ENCODE measurements at regions not wholly inside any gene's neighbourhood (a gene's known extent, or its start where the extent isn't known, plus 50 kb on each side); places are given as distances from the start of the nearest gene placed in this dataset.
"Not testable (repeated sequence)": the region's sequence is repeated elsewhere in the genome, so short reads cannot be mapped to it uniquely, and the experiment has no call there.

GRCh38 chr11:128026596-128026995 is 560.8 kb downstream of the ETS1 start:
- no peak for DNase-seq

- no peak for DNase-seq
These were observed 564.6 kb downstream of the ETS1 start for GRCh38 chr11:128022761-128023160.

GRCh38 chr11:128022007-128022368 is 565.4 kb downstream of the ETS1 start:
- no peak for DNase-seq

- DNase-seq: no peak
These were observed 565.9 kb downstream of the ETS1 start for GRCh38 chr11:128021349-128022006.

GRCh38 chr11:128018692-128019091 is 568.7 kb downstream of the ETS1 start:
- DNase-seq: no peak

GRCh38 chr11:128005562-128005961 is 581.8 kb downstream of the ETS1 start:
- no peak for DNase-seq

GRCh38 chr11:127998421-127998820 is 588.9 kb downstream of the ETS1 start:
- DNase-seq: no peak

- DNase-seq: no peak
These were observed 589.8 kb downstream of the ETS1 start for GRCh38 chr11:127997594-127997993.

- no peak for DNase-seq
These were observed 590.5 kb downstream of the ETS1 start for GRCh38 chr11:127996825-127997224.

- DNase-seq: no peak
These were observed 591.4 kb downstream of the ETS1 start for GRCh38 chr11:127995921-127996320.

- no peak for DNase-seq
These were observed 592.6 kb downstream of the ETS1 start for GRCh38 chr11:127994736-127995135.

- no peak for DNase-seq
These were observed 593.6 kb downstream of the ETS1 start for GRCh38 chr11:127993788-127994187.

- DNase-seq: no peak
These were observed 594.1 kb downstream of the ETS1 start for GRCh38 chr11:127993281-127993680.

GRCh38 chr11:127986073-127986472 is 601.3 kb downstream of the ETS1 start:
- no peak for DNase-seq

- no peak for DNase-seq
These were observed 614.5 kb downstream of the ETS1 start for GRCh38 chr11:127972816-127973215.

- no peak for DNase-seq
These were observed 615.9 kb downstream of the ETS1 start for GRCh38 chr11:127971448-127971847.

GRCh38 chr11:127966821-127967220 is 620.5 kb downstream of the ETS1 start:
- no peak for DNase-seq

GRCh38 chr11:127965939-127966668 is 621.3 kb downstream of the ETS1 start:
- no peak for DNase-seq

GRCh38 chr11:127962416-127962815 is 624.9 kb downstream of the ETS1 start:
- no peak for DNase-seq

- DNase-seq: no peak
These were observed 637.2 kb downstream of the ETS1 start for GRCh38 chr11:127950162-127950561.

- no peak for DNase-seq
These were observed 643.6 kb downstream of the ETS1 start for GRCh38 chr11:127943763-127944162.

- no peak for DNase-seq
These were observed 644.2 kb downstream of the ETS1 start for GRCh38 chr11:127943152-127943551.

GRCh38 chr11:127941554-127941953 is 645.8 kb downstream of the ETS1 start:
- not testable (repeated sequence) for DNase-seq

- DNase-seq: no peak
These were observed 648.4 kb downstream of the ETS1 start for GRCh38 chr11:127939000-127939399.

Measured in occipital lobe (tissue), 1 donor.